ENCODE measurements at regions not wholly inside any gene's neighbourhood (a gene's known extent, or its start where the extent isn't known, plus 50 kb on each side); places are given as distances from the start of the nearest gene placed in this dataset.

GRCh38 chr14:105616802-105617192 is 90.4 kb downstream of the TMEM121 start (continued):
- no peak for TF ChIP-seq CHD7 (IDR thresholded peaks at IDR 0.05; ENCODE audit: insufficient replicate concordance, low read length)
- no peak for TF ChIP-seq CTCF (IDR thresholded peaks at IDR 0.05; ENCODE audit: control extremely low read depth in 1 of 3, insufficient read depth in 1 of 3, low read depth in 1 of 3, low read length in 3 of 3)
- TF ChIP-seq, protein P1, sequence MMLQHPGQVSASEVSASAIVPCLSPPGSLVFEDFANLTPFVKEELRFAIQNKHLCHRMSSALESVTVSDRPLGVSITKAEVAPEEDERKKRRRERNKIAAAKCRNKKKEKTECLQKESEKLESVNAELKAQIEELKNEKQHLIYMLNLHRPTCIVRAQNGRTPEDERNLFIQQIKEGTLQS (IDR thresholded peaks at IDR 0.05; ENCODE audit: insufficient read depth, low read depth, low read length): no peak
- no peak for TF ChIP-seq CHD1 (IDR thresholded peaks at IDR 0.05; ENCODE audit: low read depth, low read length)
- no peak for TF ChIP-seq BRCA1 (IDR thresholded peaks at IDR 0.05; ENCODE audit: low read depth, low read length)
- TF ChIP-seq TEAD4 (IDR thresholded peaks at IDR 0.05; ENCODE audit: low read depth, low read length): no peak
- no peak for TF ChIP-seq BACH1 (IDR thresholded peaks at IDR 0.05; ENCODE audit: low read length)
- TF ChIP-seq TAF1 (IDR thresholded peaks at IDR 0.05; ENCODE audit: low read depth, low read length): no peak

Measured in H1 (cell line).